ENCODE measurements at regions not wholly inside any gene's neighbourhood (a gene's known extent, or its start where the extent isn't known, plus 50 kb on each side); places are given as distances from the start of the nearest gene placed in this dataset.
A peak's percentile ranks its signal among the peaks of the same experiment; 100 is the strongest.

DNA sequence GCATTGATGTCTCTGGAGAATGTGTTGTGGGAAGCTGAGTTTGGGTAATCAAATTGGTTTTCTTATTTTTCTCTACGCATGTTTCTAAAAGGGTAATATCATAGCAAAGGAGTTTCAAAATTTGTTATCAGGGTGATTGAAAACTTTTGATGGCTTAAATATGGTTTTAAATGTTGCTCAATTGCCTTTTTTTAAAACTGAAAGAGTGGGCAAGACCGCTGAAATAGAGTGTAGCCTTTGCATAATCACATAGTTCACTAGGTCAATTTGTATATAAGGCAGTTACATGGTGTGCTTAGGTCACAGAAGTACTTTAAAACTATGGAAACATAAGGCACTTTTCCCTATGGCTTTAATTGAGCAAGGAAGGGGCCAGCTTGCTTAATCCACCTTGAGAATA is 167.4 kb downstream of the SNAPC1 start:
- Histone ChIP-seq H2BK120ac (ENCODE audit: low read depth, low read length) (no peak overlapping the region), H3K27me3 (ENCODE audit: control insufficient read depth in 1 of 2, insufficient read depth in 1 of 2, low read length in 2 of 2) (no peaks in the 10 kb centered on the region), H2AFZ (ENCODE audit: low read depth, low read length) (no peak overlapping the region), H3K18ac (ENCODE audit: low read depth in 1 of 2, low read length in 2 of 2) (no peak overlapping the region), H2BK5ac (ENCODE audit: low read depth, low read length, poor library complexity, severe bottlenecking) (no peak overlapping the region), H4K8ac (ENCODE audit: low read length) (no peak overlapping the region), H3K14ac (ENCODE audit: low read length in 2 of 2) (no peak overlapping the region), H2BK15ac (ENCODE audit: low read depth, poor library complexity, severe bottlenecking) (no peak overlapping the region), H2AK5ac (ENCODE audit: low read length, severe bottlenecking) (peak overlapping the region; percentile 69), H3K9me3 (ENCODE audit: control insufficient read depth, low read length) (no peaks in the 10 kb centered on the region), H3K27ac (ENCODE audit: low read length, poor library complexity, severe bottlenecking) (no peak overlapping the region), H3K36me3 (ENCODE audit: control insufficient read depth in 1 of 2, insufficient read depth in 2 of 2, low read depth in 1 of 2, low read length in 2 of 2) (peaks cover 0 to 2% of the 10 kb centered on the region in 2 experiments), H3K23ac (ENCODE audit: low read length in 2 of 2) (no peak overlapping the region), H2BK12ac (ENCODE audit: low read length in 2 of 2) (no peak overlapping the region), H3K9ac (ENCODE audit: low read length) (no peak overlapping the region), H4K91ac (ENCODE audit: low read length) (no peak overlapping the region), H3K4ac (ENCODE audit: low read depth in 1 of 2, low read length in 2 of 2) (no peak overlapping the region), H3K4me1 (ENCODE audit: control insufficient read depth, insufficient read depth, low read depth, low read length) (peaks cover 7% of the 10 kb centered on the region), H3K4me3 (ENCODE audit: insufficient read depth in 1 of 2, low read depth in 1 of 2, low read length in 2 of 2) (no peak overlapping the region), H3K4me2 (ENCODE audit: low read length, poor library complexity, severe bottlenecking) (no peak overlapping the region), H3K79me1 (replicated peaks; ENCODE audit: low read length, poor library complexity, severe bottlenecking) (peaks cover 14% of the 10 kb centered on the region)
- WGBS: 44% methylated on average over 2 of the region's 2 CpGs
- DNase-seq: no peak

DNA sequence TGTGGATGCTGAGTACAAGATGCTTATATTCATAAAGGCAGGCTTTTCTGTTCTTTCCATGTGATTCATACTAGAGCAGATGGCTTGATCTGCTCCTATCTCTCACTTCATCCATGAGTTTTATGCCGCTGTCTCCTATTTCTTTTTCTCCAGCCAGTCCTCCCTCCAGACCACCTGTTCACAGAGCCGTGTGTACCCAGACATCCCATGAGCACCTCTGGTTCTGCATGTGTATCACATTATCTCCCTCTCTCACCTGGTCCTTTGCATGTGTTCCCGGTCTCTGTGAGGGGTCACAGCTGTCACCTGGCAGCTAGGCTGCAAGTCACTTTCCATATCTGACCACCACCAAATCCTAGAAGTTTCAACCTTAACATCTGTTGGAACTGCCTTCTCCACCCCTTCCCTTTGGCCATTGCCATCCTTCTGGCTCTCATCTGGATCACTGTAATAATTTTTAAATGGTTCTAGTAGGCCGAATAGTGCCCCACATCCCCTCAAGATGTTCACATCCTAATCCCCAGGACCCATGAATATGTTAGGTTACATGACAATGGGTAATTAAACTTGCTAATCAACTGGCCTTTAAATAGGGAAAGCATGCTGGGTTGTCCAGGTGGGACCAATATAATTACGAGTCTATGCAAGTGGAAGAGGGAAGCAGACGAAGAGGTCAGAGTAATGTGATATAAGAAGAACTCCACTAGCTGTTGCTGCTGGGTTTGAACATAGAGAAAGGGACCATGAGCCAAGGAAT is 168.1 kb downstream of the SNAPC1 start:
- Histone ChIP-seq H2BK15ac (ENCODE audit: low read depth, poor library complexity, severe bottlenecking) (no peak overlapping the region), H2BK12ac (ENCODE audit: low read length in 2 of 2) (no peak overlapping the region), H3K4me2 (ENCODE audit: low read length, poor library complexity, severe bottlenecking) (no peak overlapping the region), H3K9me3 (ENCODE audit: control insufficient read depth, low read length) (no peaks in the 10 kb centered on the region), H3K36me3 (ENCODE audit: control insufficient read depth in 1 of 2, insufficient read depth in 2 of 2, low read depth in 1 of 2, low read length in 2 of 2) (peaks cover 0 to 2% of the 10 kb centered on the region in 2 experiments), H2AFZ (ENCODE audit: low read depth, low read length) (no peak overlapping the region), H3K27me3 (ENCODE audit: control insufficient read depth in 1 of 2, insufficient read depth in 1 of 2, low read length in 2 of 2) (no peaks in the 10 kb centered on the region), H3K4me1 (ENCODE audit: control insufficient read depth, insufficient read depth, low read depth, low read length) (peaks cover 9% of the 10 kb centered on the region), H4K91ac (ENCODE audit: low read length) (no peak overlapping the region), H2AK5ac (ENCODE audit: low read length, severe bottlenecking) (peak overlapping the region; percentile 69), H3K79me1 (replicated peaks; ENCODE audit: low read length, poor library complexity, severe bottlenecking) (peaks cover 14% of the 10 kb centered on the region), H3K14ac (ENCODE audit: low read length in 2 of 2) (peak overlapping the region in 1 of 2 experiments; percentile 11), H4K8ac (ENCODE audit: low read length) (peak overlapping the region; percentile 9), H3K23ac (ENCODE audit: low read length in 2 of 2) (no peak overlapping the region), H3K27ac (ENCODE audit: low read length, poor library complexity, severe bottlenecking) (no peak overlapping the region), H2BK5ac (ENCODE audit: low read depth, low read length, poor library complexity, severe bottlenecking) (no peak overlapping the region), H3K4me3 (ENCODE audit: insufficient read depth in 1 of 2, low read depth in 1 of 2, low read length in 2 of 2) (no peak overlapping the region), H2BK120ac (ENCODE audit: low read depth, low read length) (no peak overlapping the region), H3K18ac (ENCODE audit: low read depth in 1 of 2, low read length in 2 of 2) (no peak overlapping the region), H3K9ac (ENCODE audit: low read length) (no peak overlapping the region), H3K4ac (ENCODE audit: low read depth in 1 of 2, low read length in 2 of 2) (no peak overlapping the region)
- 82% methylated on average over 5 of the region's 6 CpGs for WGBS
- DNase-seq: no peak

DNA sequence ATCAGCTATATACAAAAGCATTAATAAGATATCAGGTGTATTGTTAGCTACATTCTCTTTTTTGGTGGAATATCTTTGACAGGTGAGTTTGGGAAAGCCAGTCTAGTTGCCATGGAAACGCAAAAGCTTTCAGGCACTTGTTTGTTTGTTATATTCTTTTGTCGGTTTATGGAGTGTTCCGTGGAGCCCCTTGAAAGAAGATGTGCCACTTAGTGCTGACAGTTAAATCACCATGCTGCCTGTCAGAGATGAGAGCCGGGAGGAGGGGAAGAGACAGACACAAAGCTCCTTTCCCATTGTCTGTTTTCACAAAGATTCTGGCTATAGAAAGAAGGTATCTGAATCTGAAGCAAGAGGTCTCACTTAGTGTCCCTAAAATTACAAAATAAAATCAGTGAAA is 170.8 kb downstream of the SNAPC1 start:
- Histone ChIP-seq H3K27me3 (ENCODE audit: control insufficient read depth in 1 of 2, insufficient read depth in 1 of 2, low read length in 2 of 2) (peaks cover 0 to 7% of the 10 kb centered on the region in 2 experiments), H2AK5ac (ENCODE audit: low read length, severe bottlenecking) (peak overlapping the region; percentile 35), H3K4me1 (ENCODE audit: control insufficient read depth, insufficient read depth, low read depth, low read length) (peaks cover 9% of the 10 kb centered on the region), H2BK12ac (ENCODE audit: low read length in 2 of 2) (no peak overlapping the region), H3K23ac (ENCODE audit: low read length in 2 of 2) (no peak overlapping the region), H3K14ac (ENCODE audit: low read length in 2 of 2) (no peak overlapping the region), H3K9ac (ENCODE audit: low read length) (no peak overlapping the region), H3K4me3 (ENCODE audit: insufficient read depth in 1 of 2, low read depth in 1 of 2, low read length in 2 of 2) (no peak overlapping the region), H3K9me3 (ENCODE audit: control insufficient read depth, low read length) (no peaks in the 10 kb centered on the region), H3K4me2 (ENCODE audit: low read length, poor library complexity, severe bottlenecking) (no peak overlapping the region), H3K18ac (ENCODE audit: low read depth in 1 of 2, low read length in 2 of 2) (no peak overlapping the region), H2AFZ (ENCODE audit: low read depth, low read length) (no peak overlapping the region), H4K8ac (ENCODE audit: low read length) (no peak overlapping the region), H2BK120ac (ENCODE audit: low read depth, low read length) (no peak overlapping the region), H4K91ac (ENCODE audit: low read length) (no peak overlapping the region), H3K4ac (ENCODE audit: low read depth in 1 of 2, low read length in 2 of 2) (no peak overlapping the region), H3K27ac (ENCODE audit: low read length, poor library complexity, severe bottlenecking) (no peak overlapping the region), H3K79me1 (replicated peaks; ENCODE audit: low read length, poor library complexity, severe bottlenecking) (peaks cover 23% of the 10 kb centered on the region), H3K36me3 (ENCODE audit: control insufficient read depth in 1 of 2, insufficient read depth in 2 of 2, low read depth in 1 of 2, low read length in 2 of 2) (peaks cover 0 to 2% of the 10 kb centered on the region in 2 experiments), H2BK5ac (ENCODE audit: low read depth, low read length, poor library complexity, severe bottlenecking) (no peak overlapping the region), H2BK15ac (ENCODE audit: low read depth, poor library complexity, severe bottlenecking) (no peak overlapping the region)
- WGBS: 71% methylated on average over 3 of the region's 4 CpGs
- DNase-seq: no peak

DNA sequence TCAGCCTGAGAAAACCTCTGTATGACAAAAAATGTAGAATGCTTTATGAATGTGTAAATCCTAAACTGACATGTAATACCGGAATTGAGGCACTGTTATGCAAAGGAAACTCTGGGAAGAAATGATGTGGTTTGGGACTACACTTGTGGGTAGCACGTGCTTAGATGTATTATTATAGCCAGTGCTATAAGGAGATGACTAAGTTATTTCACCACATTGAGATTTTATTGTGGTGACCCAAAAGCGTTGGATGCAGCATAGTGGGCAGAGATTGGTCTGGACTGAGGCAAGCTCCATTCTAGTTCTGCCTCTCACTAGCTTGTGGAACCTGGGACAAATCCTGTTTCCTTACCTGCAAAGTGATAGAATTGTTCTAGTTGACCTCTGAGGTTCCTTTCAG is 172.2 kb downstream of the SNAPC1 start:
- H3K36me3 ChIP-seq (ENCODE audit: control insufficient read depth in 1 of 2, insufficient read depth in 2 of 2, low read depth in 1 of 2, low read length in 2 of 2): peaks cover 0 to 2% of the 10 kb centered on the region in 2 experiments
- H3K4ac ChIP-seq (ENCODE audit: low read depth in 1 of 2, low read length in 2 of 2): no peak overlapping the region
- no peak overlapping the region for H3K18ac ChIP-seq (ENCODE audit: low read depth in 1 of 2, low read length in 2 of 2)
- no peak overlapping the region for H3K4me3 ChIP-seq (ENCODE audit: insufficient read depth in 1 of 2, low read depth in 1 of 2, low read length in 2 of 2)
- H3K27me3 ChIP-seq (ENCODE audit: control insufficient read depth in 1 of 2, insufficient read depth in 1 of 2, low read length in 2 of 2): peaks cover 0 to 7% of the 10 kb centered on the region in 2 experiments
- 65% methylated on average over 3 of the region's 3 CpGs for WGBS
- no peak overlapping the region for H3K9ac ChIP-seq (ENCODE audit: low read length)
- peaks cover 6% of the 10 kb centered on the region for H3K4me1 ChIP-seq (ENCODE audit: control insufficient read depth, insufficient read depth, low read depth, low read length)
- H4K8ac ChIP-seq (ENCODE audit: low read length): no peak overlapping the region
- H2BK120ac ChIP-seq (ENCODE audit: low read depth, low read length): no peak overlapping the region
- no peak overlapping the region for H2BK15ac ChIP-seq (ENCODE audit: low read depth, poor library complexity, severe bottlenecking)
- H3K9me3 ChIP-seq (ENCODE audit: control insufficient read depth, low read length): no peaks in the 10 kb centered on the region
- H3K27ac ChIP-seq (ENCODE audit: low read length, poor library complexity, severe bottlenecking): no peak overlapping the region
- no peak overlapping the region for H4K91ac ChIP-seq (ENCODE audit: low read length)
- H3K14ac ChIP-seq (ENCODE audit: low read length in 2 of 2): no peak overlapping the region
- H2AFZ ChIP-seq (ENCODE audit: low read depth, low read length): no peak overlapping the region
- no peak overlapping the region for H2AK5ac ChIP-seq (ENCODE audit: low read length, severe bottlenecking)
- no peak overlapping the region for H3K4me2 ChIP-seq (ENCODE audit: low read length, poor library complexity, severe bottlenecking)
- DNase-seq: no peak
- no peak overlapping the region for H2BK5ac ChIP-seq (ENCODE audit: low read depth, low read length, poor library complexity, severe bottlenecking)
- no peak overlapping the region for H2BK12ac ChIP-seq (ENCODE audit: low read length in 2 of 2)
- H3K23ac ChIP-seq (ENCODE audit: low read length in 2 of 2): no peak overlapping the region
- peaks cover 32% of the 10 kb centered on the region for H3K79me1 ChIP-seq (replicated peaks; ENCODE audit: low read length, poor library complexity, severe bottlenecking)

Measured in mesenchymal stem cell (in vitro differentiated cells and primary cell).